UCSD-AML1 (cell line): ENCODE measurements at regions not wholly inside any gene's neighbourhood (a gene's known extent, or its start where the extent isn't known, plus 50 kb on each side); places are given as distances from the start of the nearest gene placed in this dataset.

Experiments used
- DNase-seq: peaks from one replicate; lab custom pipeline; 2025; ENCODE audit not compliant: unreplicated experiment; lab: John Stamatoyannopoulos, UW

DNA sequence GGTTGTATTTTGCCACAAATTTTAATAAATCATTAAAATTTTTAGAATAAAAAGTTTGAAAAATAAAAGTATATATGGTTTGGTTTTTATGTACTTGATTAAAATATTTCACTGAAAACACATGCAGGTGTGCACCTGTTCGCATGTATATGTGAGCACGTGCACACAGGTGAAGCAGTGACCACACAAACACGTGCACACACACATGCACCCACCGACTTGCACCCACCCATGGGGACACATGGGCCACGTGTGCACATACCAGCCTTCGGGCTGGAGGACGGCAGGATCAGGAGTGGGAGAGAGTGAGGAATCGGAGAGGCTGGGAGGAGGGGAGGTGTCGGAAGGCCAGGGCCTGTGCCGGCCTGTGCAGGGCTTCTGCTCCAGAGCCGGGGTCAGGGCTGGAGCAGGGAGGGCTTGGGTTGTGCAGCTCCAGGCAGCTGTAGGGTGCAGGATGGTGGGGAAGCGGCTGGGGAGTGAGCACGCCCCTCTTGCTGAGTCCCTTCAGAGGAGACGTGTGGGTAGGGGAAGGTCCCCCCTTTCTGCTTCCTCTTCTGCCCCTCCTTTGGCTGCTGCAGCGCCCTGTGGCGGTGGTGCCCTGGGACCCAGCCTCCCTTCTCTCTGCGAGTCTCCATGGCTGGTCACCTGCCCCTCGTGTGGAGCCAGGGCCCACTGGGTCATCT lies 106.9 kb upstream of the HDAC4 start:
- DNase-seq: no peak

DNA sequence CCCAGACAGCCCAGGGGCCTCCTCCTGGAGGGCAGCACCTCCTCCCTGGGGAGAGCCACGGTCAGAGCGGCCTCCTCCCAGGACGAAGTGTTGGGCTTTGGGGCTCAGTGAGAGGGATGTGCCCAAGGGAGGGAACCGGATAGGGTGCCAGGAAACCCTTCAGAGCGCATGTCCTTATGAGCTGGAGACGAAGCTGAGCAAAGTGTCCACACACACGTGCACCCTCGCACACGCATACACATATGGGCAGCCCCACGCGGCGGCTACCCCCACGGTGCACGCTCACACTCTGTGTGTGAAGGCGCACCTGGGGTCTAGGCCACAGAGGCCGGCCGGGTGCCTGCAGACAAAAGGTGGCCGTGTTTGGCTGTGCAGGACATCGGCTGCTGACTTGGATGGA lies 106.1 kb upstream of the HDAC4 start:
- DNase-seq: no peak

DNA sequence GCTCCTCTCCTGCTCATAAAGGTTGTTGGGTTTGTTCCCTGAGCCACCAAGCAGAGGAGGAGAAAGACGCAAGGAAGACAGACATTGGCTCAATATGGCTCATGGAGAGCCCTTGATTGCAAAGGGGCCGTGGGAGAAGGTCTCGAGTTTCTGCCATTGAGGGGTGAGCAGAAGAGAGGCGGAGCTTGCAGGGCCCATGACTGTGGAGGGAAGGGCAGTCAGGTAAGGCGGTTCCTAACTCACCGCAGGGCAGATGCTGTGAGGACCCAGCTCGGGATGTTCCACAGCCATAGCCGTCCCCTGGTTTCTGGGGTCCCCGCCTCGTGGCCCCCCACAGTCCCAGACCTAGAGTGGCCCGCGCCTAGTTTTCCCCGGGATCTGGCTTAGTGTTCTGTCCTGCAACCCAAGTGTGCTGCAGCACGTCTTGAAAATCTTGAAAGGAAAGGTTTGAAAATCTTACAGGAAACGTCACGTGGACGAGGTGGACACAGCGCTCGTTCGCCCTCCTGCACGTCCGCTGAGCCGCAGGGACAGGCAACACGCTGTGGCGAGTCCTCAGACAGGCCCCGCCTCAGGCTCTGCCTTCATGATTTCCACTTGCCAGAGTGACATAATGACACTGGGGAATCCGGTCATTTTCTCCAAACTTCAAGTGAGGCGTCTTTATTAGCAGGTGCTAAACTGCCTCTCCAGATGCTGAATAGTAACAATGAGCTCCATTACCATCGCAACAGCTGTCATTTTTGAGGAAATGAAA lies 105.5 kb upstream of the HDAC4 start:
- DNase-seq: no peak

DNA sequence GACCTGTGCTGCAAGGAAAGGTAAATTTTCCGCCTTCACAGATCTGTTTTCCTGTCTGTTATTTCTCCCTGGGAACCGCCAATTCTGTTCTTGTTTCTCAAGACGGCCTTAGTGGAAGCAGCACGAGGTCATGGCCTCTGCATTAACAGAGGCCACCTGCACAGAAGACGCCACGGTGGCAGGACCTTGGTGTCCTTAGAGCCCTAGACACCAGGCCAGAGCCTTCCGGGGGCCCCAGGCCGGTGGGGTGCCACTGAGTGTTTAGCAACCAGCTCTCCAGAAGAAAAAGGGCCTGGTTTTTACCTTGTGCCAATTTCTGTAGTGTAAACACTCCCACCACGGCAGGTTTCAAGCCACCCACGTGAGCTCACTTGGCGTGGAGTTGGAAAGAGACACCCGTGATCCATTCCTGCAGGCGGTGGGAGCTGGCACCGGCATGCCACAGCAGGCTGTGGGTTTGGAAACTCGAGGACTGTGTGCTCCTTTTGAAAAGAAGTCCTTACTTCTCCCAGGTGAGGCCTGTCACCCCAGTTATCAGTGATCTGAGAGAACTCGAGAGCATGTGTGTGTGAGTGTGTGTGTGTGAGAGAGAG lies 103.9 kb upstream of the HDAC4 start:
- no peak for DNase-seq

DNA sequence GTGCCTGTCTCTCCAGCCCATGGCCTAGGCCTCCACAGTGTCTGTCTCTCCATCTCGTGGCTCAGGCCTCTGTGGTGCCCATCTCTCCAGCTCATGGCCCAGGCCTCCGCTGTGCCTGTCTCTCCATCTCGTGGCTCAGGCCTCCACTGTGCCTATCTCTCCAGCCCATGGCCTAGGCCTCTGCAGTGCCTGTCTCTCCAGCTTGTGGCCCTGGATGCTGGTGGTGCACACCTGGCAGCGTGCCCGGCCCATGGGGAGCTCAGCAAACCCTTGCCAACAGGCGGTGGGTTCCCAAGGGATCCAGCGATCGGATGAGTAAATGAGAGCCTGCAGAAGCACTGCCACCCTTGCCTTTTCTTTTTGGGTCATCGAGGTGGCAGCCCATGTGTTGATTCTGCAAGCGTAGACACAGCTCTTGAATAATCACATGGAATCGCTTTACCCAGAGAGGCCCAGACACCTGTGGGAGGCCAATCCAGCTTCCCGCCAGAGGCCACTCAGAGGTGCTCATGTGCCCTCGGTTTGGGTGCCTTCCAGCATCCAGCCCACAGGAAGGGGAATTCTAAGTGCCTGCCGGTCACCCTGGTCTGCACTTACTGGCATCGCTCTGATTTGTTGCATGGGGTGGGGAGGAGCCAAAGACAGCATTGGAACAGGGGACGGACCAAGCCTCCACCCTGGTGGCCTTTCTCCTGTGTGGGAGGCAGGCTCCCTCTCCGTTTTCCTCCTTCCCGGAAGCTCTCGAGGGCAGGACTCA lies 101.8 kb upstream of the HDAC4 start:
- DNase-seq: no peak

DNA sequence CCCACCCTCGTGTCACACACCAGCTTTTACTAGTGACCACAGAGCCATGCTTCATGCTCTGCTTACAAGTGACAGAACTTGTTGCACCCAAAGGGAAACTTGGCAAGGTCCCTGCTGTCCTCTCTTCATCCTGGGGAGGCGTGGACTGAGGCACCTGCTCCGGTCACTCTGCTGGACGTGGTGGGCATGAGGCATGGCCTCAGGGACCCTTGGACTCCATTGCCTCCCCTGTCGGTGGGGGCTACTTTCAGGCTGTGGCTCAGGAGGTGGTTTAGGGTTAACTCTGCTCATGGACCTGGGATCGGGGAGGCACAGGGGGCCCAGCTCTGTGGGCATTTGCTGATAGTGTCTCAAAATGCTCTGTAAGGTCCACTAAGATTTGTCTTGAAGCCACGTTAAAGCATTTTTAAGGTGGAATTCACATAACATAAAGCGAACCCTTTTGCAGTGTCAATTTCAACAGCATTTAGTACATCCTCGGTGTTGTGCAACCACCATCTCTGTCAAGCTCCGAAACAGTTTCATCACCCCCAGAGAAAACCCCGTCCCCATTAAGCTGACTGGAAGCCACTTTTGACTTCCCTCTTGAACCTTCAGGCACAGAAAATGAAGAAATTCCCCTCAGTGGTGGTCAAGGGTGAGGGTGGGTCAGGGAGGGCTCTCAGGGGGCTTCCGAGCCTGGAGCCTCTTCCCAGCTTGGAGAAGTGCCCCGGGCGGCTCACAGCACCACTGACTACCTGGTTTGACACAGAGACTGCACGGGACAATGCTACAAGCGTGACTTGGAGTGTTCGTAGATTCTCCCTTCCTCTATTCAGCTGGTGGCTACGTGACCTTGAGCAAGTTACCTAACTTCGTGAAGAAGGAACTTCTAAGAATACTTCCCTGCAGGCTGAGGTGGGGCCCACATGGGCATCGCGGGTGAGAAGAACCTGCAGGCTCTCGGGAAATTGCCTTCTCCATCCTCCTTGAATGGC lies 100.0 kb upstream of the HDAC4 start:
- DNase-seq: peak; percentile 19

DNA sequence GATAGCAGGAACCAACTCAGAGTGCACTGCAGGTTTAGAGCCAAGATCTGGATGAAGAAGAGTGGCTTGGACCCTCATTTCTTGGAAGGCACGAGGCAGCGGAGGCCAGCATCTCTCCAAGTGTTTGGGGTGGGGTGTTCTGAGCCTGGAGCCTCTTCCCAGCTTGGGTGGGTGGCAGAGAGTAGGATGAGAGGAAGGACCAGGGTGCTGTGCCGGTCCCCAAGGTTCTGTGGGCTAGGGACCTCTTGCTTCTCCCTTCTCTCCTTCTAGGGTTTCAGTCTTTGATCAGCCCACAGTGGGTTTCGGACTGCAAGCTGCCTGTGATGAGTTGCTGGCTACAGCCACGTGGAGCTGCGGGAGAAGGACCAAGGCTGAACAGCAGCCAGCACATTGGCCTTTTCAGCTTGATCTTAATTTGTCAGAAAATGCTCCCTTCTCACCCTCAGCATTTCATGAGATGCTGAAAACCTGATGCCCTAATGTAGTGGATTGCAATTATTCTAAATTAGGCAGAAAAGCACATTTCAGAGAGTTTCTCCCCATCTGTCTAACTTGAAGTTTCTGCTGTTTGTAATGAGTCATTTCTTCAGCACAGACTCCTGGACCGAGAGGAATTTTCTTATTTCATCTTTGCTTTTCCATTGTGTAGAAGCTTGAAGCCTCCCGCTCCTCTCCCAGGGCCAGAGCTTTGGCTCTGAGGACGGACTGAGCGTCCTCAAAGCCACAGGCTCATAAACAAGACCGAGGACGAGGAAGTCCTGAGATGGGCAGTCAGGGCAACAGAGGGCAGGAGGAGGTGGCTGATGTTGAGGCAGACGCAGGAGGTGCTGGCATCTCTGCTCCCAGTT lies 99.1 kb upstream of the HDAC4 start:
- no peak for DNase-seq

DNA sequence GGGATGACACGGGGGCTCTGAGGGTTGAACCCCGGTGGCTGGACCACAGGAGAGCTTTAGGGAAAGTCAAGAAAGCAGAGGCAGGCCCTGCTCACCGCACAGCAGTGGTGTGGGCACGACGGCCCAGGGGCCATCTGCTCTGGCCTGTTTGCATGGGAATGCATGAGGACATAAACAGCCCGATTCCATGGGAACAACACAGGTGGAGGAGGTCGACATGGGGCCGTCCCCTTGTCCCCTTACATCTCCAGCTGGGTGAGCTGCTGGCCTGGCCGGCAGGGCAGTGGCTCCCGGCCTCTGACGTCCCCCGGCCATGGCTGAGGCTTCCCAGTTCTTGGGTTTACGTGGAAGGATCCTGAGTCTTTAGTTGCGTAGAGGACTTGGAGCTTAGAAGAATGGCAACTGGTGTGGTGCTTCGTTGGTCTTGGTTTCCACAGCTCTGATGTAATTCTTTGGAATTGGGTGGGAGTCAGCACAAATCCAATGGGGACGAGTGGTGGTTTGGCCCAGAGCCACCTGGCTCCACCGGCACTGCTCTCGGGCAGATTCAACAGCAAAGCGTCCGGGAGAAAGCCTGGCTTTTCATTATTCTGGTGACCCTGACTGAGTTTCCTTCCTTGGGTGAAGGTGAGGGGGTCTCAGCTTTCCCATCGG lies 98.3 kb upstream of the HDAC4 start:
- DNase-seq: no peak

DNA sequence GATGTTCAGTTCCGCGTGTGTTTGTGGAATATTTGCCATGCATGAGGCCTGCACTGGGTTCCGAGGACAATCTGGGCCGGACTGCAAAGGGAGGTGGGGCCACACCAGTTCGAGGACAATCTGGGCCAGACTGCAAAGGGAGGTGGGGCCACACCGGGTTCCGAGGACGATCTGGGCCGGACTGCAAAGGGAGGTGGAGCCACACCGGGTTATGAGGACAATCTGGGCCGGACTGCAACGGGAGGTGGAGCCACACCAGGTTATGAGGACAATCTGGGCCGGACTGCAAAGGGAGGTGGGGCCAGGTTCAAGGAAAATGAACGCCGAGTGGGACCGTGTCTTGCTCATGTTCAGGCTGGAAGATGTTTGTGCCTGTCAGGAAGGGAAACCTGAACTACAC lies 97.8 kb upstream of the HDAC4 start:
- no peak for DNase-seq

DNA sequence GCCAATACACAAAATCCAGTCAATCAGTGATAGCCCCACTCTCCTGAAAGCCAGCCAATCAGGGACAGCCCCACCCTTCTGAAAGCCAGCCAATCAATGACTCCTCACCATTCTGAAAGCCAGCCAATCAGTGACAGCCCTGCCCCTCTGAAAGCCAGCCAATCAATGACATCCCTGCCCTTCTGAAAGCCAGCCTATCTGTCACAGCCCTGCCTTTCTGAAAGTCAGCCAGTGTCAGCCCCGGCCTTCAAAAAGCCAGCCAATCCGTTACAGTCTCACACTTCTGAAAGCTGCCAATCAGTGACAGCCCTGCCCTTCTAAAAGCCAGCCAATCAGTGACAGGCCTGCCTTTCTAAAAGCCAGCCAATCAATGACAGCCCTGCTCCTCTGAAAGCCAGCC lies 95.9 kb upstream of the HDAC4 start:
- DNase-seq: no peak

DNA sequence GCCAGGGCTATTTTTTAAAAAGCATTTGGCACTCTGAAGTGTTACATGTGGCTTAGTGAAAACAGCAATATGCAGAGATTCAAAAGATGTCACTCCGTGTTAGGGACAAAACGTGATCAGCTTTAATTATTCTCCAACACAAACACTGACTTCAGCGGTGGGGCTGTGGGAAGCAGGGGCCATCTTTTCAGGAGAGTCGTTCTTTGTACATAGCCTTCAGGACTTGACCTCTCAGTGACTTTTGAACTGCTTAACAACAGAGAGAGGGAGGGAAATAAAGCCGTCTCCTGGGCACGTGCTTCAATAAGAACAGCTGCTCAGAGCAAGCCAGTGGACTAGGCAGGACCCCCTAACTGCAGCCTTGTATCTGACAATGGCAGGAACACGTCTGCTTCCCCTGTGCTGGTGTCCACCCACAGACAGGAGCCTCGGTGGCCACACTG lies 95.0 kb upstream of the HDAC4 start:
- no peak for DNase-seq

DNA sequence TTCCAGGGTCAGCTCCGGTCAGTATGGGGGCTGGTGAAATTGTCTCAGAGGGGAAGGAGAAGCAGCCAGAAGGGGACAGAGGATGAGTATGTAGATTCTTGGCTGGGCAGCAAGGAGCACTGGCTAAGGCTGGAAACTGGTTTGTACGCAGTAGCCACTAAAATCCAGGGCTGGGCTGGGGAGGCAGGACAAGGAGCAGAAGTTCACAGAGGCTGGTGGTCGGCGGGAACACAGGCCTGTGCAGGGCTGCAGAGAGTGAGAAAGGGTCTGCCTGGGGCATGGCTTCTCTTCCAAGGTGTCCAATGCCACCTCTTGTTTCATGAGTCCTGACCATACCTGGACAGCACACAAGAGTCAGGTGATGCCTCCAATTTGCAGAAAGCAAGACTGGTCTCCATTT lies 94.4 kb upstream of the HDAC4 start:
- no peak for DNase-seq

DNA sequence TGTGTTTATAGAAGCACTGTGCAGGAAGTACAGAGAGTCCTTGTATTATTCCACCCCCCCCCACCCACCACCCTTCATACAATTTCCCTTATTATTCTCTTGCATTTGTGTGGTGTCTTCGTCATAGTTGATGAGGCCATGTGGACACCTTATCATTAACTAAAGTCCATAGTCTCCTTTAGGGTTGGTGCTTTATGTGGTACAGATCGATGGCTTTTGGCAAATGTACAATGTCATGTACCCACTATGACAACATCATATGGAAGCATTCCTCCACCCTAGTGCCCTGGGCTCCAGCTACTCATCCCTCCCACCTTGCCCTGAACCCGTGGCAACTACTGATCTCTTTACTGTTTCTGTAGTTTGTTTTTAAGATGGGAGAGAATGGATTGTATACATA lies 93.8 kb upstream of the HDAC4 start:
- no peak for DNase-seq

DNA sequence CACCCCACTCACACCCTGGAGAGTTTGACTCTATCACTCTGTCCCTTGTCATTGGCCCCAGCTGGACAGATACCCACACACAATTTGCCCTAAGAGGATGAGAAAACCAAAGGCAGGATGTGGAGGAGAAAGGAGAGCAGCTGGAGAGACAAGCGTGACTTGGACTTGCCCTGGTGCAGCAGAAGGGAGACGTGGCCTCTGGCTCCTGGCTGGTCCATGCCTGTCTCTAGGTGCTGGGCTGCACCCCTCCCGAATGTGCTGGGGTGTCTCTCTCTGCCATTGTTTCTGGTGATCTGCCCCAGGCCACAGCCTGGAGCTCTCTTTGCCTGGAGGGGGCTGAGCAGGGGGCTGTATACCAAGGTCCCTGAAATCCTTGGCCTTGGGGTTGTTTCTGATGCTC lies 88.7 kb upstream of the HDAC4 start:
- DNase-seq: no peak

DNA sequence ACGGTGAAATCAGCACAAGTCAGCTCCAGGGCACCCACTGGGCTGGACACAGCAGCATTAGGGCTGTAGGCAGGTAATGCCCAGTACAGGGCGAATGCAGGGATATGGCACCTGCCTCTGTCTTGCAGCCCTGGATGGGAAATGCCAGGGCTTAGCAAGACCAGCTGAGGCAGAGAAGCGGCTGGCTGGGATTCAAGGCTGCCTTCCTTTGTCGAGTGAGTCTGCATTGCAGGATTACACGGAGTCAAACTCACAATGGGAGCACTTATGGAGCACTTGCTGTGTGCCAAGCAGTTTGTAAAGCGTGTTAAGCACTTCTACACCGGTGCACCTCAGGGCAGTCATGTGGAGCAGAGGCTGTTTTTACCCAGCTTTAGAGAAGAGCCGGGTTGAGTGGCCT lies 87.3 kb upstream of the HDAC4 start:
- DNase-seq: no peak

DNA sequence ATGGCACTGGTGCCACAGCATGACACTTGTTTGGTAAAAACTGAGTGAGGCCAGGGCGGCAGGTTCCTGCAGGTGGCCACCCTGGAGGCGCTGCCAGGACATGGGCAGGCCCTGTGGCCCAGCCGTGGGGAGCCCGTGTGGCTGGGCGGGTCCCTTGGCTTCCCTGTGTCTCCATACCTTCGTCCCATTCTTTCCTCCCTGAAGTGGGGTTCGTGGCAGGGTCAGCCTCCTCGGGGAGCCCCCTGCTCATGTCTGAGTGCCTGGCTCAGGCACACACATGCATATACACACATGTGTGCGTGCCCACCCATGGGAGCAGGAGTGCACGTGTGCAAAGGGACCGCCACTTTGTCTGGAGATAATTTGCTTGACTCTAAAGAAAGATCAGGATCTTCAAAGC lies 86.5 kb upstream of the HDAC4 start:
- no peak for DNase-seq

DNA sequence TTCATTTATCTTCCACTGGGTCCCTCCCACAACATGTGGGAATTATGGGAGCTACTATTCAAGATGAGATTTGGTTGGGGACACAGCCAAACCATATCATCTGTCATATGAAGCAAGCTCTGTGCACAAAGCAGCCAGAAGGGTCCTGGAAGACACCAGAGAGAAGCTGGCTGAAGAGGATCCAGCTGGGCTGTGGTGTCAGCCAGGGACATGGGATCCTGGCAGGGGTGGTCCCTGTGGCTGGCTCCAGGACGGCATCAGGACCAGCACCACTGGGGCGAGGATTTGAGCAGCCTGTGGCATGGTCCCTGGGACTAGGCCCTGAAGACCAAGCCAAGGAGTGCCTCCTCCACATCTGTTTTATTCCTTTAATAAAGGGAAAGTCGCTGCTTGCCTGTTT lies 84.8 kb upstream of the HDAC4 start:
- DNase-seq: no peak

DNA sequence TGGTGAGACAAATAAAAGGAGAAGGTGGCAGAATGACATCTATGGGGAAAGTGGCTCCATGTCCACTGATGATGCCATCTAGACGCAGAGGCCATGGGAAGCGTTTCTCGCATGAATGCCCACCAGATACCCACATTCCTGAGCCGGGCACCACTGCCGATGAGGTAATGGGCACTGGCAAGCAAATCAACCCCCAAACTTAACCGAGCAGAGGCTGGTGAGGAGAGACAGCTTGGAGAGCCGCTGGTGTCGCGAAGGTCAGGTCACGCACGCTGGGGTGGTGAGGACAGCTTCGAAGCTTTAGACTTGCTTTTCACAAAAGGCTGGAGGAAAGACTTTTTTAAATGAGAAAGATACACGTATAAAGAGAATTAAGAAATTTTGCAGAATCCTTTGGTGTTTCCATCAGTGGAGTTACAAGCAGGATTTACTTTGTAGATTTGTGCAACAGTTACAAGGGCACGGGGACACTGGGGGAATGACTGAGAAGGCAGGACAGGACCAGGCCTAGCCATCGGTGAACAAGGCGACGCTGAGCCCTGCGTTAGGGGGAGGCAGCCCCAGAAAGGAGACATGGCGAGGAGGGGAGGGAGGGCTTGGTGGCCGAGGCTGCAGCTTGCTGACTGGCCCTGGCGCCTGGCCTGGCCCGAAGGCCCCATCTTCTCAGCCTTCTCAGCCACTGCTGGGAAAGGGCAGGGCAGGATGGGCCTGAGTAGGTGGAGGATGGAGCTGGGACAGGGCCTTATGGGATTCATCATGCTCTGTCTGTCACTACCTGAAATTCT lies 83.9 kb upstream of the HDAC4 start:
- no peak for DNase-seq
